ENCODE measurements at regions not wholly inside any gene's neighbourhood (a gene's known extent, or its start where the extent isn't known, plus 50 kb on each side); places are given as distances from the start of the nearest gene placed in this dataset.

DNA sequence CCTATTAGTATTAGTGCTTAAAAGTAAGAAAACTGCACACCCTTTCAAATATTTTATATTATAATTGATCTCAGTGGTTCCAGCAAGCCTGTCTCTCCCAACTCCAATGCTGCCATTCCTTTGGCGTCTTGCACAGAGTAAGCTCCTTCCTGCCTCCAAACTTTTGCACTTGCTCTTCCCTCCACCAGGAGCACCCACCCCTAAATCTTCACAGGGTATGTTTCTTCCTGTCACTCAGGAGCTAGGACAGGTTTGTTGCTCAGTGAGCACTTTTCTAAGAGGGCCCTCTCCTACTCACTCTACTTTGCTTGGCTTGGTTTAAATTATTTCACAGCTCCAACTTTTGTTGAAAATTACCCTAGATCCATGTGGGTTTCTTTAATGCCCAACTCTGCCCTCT lies 189.1 kb upstream of the ADRA1B start:
- Histone ChIP-seq H3K9ac (ENCODE audit: insufficient read depth in 1 of 2, low read depth in 2 of 2, low read length in 2 of 2) (no peak overlapping the region), H3K9me1 (ENCODE audit: control insufficient read depth, insufficient read depth, low read length) (no peaks in the 10 kb centered on the region), H3K9me3 (replicated peaks; ENCODE audit: control insufficient read depth, insufficient read depth, low read depth, low read length) (no peaks in the 10 kb centered on the region), H3K4me3 (no peak overlapping the region), H3K27me3 (ENCODE audit: control insufficient read depth in 2 of 2, insufficient read depth in 2 of 2, low read length in 2 of 2) (no peaks in the 10 kb centered on the region), H3K4me2 (ENCODE audit: insufficient read depth, low read length) (no peak overlapping the region), H3K4me1 (replicated peaks in 1 of 2; ENCODE audit: control insufficient read depth in 2 of 2, insufficient read depth in 2 of 2, low read length in 2 of 2) (no peaks in the 10 kb centered on the region), H3K27ac (ENCODE audit: extremely low read depth, low read depth, low read length) (no peak overlapping the region), H3K79me2 (ENCODE audit: control insufficient read depth, insufficient read depth, low read length) (no peaks in the 10 kb centered on the region), H4K20me1 (replicated peaks; ENCODE audit: control insufficient read depth, insufficient read depth, low read length) (no peaks in the 10 kb centered on the region), H2AFZ (ENCODE audit: low read depth, low read length) (no peak overlapping the region), H3K36me3 (ENCODE audit: control insufficient read depth, insufficient read depth, low read length) (no peaks in the 10 kb centered on the region)
- intact Hi-C loops (cut with micrococcal nuclease): no loop called here
- peak; percentile 43; the same call in 2 of the 3 replicates for ATAC-seq
- 0% methylated on average over 1 of the region's 1 CpG for WGBS (ENCODE audit: insufficient coverage, low coverage, missing lambda C conversion rate)
- ChIA-PET CTCF (ENCODE audit: low intra/inter-chr PET ratio) (no interaction called here), POLR2A (no interaction called here)
- in situ Hi-C loops (cut with MboI): no loop called here
- no peak for TF ChIP-seq KDM1A (IDR thresholded peaks at IDR 0.05)
- TF ChIP-seq, protein P1, sequence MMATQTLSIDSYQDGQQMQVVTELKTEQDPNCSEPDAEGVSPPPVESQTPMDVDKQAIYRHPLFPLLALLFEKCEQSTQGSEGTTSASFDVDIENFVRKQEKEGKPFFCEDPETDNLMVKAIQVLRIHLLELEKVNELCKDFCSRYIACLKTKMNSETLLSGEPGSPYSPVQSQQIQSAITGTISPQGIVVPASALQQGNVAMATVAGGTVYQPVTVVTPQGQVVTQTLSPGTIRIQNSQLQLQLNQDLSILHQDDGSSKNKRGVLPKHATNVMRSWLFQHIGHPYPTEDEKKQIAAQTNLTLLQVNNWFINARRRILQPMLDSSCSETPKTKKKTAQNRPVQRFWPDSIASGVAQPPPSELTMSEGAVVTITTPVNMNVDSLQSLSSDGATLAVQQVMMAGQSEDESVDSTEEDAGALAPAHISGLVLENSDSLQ (IDR thresholded peaks at IDR 0.05): peak; percentile 30; the same call in 1 of the 2 replicates
- TF ChIP-seq, protein P2, sequence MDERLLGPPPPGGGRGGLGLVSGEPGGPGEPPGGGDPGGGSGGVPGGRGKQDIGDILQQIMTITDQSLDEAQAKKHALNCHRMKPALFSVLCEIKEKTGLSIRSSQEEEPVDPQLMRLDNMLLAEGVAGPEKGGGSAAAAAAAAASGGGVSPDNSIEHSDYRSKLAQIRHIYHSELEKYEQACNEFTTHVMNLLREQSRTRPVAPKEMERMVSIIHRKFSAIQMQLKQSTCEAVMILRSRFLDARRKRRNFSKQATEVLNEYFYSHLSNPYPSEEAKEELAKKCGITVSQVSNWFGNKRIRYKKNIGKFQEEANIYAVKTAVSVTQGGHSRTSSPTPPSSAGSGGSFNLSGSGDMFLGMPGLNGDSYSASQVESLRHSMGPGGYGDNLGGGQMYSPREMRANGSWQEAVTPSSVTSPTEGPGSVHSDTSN (CRISPR knock-in tag; IDR thresholded peaks at IDR 0.05; ENCODE audit: low read depth): 0 out of 2 replicates have a peak, but pooled peaks have one; percentile 20
- TF ChIP-seq, protein P2 (tag; conservative IDR thresholded peaks at IDR 0.05; ENCODE audit: low read depth): no peak
- no peak for TF ChIP-seq CXXC5 (CRISPR knock-in tag; IDR thresholded peaks at IDR 0.05)
- no peak for DNase-seq (ENCODE audit: extremely low read depth in 1 of 4, low spot score in 3 of 4)
- no peak for FAIRE-seq
- no TSS peak for BruUV-seq (replicated peaks)
